ENCODE measurements at regions not wholly inside any gene's neighbourhood (a gene's known extent, or its start where the extent isn't known, plus 50 kb on each side); places are given as distances from the start of the nearest gene placed in this dataset.

DNA sequence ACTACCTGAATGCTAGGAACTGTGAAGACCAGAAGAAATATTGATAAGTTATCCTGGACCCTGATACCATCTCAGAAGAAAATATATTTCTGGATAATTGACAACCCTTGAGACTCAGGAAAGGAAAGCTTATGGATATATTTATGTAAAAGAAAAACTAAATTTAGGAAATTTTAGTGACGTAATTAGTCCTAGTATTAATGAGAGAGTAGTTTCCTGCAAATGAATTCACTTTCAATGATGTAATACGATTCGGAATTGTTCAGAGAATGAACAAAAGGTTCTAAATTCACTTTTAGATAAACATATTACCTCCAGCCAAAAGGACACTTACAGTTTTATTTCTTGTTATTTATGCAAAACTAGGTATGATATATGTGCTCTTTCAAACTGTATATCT, 1120.1 kb upstream of the NCAM2 start:
- DNase-seq: no peak

GRCh38 chr21:19899645-19900044, 1098.6 kb upstream of the NCAM2 start:
- no peak for DNase-seq

- no peak for DNase-seq
These were observed 1098.1 kb upstream of the NCAM2 start for GRCh38 chr21:19900149-19900548.

GRCh38 chr21:19908390-19908789, 1089.8 kb upstream of the NCAM2 start:
- no peak for DNase-seq

DNA sequence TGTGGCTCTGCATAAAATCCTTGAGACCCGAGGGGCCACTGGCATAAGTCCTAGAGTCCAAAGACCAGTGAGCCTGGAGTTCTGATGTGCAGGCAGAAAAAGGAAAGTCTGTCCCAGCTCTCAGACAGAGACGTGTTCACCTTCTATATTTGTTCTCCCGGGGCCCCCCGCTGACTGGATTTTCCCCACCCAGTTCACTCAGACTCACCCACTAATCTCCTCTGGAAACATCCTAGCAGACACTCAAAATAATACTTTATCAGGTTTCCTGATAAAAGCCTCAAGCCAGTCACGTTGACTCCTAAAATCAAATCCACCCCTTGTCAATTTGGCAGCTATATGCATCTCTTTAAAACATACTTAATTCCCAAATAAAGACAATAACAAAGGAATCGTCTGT, 1084.2 kb upstream of the NCAM2 start:
- no peak for DNase-seq

- no peak for DNase-seq
These were observed 1077.0 kb upstream of the NCAM2 start for GRCh38 chr21:19921211-19921610.

GRCh38 chr21:19922122-19922521, 1076.1 kb upstream of the NCAM2 start:
- no peak for DNase-seq

GRCh38 chr21:19935467-19935866, 1062.7 kb upstream of the NCAM2 start:
- no peak for DNase-seq

GRCh38 chr21:19937619-19938018, 1060.6 kb upstream of the NCAM2 start:
- DNase-seq: no peak

DNA sequence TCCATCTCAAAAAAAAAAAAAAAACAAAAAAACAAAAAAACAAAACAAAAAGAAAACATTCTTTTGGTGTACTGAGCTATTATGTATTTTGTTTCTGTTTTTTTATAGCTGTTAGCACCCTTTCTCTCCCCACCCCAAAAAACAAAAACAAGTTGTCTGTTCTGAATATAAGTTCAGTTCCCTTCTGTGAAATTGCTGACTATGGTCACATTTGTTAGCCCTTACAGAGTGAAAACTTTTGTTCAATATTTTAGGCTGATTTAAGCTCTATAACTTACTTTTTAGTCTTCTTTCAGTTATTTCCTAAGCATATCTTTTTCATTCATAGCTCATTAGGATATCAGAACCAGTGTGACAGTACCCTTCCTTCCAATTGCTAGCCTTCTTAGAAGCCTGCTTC, 1056.6 kb upstream of the NCAM2 start:
- DNase-seq: no peak

DNA sequence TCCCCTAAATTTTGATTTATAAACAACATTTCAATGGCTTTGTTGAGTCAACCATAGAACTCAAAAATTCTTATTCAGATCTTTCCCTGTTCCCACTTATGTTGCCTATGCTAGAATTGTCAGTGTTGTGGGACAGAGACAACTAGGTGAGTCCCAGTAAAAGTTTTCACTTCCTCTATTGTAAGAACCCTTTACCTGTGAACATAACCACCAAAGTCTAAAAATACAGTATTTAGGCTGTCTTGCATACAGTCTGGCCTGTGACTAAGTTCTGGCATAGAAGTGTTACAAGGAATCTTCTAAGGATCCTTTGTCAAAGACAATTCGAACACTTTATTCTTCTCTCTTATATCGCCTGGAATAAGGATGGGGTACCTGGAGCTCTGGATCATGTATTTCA, 1047.9 kb upstream of the NCAM2 start:
- no peak for DNase-seq

DNA sequence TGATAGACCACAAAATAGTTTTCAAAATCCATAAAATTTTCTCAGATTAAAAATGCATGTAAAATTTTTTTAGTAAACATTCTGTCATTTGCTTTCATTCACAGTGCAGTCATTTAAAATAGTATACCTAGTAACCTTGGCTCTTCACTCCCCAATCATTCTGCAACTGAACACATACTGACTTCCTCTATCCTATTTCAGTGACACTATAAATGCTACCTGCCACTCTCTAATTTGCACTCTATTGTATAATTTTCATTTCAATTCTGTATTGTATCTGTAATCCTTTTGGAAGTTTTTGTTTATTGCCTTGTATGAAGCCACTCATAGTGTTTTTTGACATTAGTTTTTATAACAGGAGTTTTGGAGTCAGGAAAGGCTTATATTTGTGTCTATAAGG, 1029.1 kb upstream of the NCAM2 start:
- no peak for DNase-seq

DNA sequence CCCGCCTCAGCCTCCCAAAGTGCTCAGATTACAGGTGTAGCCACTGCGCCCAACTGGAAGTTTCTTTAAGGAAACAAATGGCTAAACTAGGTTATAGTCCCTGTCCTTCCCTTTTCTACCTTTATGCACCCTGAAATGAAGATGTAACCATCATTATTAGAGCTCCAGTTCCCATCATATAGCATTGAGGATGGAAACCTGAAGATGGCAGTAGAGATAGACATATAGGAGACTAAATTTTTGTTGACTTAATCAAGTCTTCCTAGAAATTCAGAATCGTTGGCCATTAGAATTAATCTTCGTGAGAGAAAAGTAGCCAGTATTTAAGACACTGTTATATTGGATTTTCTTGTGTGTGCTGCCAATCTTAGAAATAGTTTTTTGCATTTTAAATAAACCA, 1016.3 kb upstream of the NCAM2 start:
- no peak for DNase-seq

DNA sequence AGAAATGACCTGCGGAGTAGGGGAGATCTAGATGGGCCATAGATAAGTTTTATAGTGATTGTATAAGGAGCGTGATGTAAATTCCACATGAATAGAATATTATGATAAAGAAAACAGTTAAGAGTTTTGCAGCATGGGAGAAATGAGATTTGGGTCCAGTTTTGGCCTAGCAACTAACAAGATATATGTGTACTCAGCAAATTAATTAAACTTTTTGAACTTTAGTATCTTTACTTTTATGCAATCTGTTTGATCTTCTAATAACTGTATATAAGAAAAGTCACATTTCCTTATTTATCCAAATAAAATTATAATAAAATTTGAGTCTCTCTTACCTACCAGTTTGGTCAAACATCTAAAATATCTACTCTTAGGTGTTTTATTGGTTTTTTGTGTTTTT, 1011.8 kb upstream of the NCAM2 start:
- no peak for DNase-seq

GRCh38 chr21:19987671-19988070, 1010.5 kb upstream of the NCAM2 start:
- DNase-seq: no peak

- no peak for DNase-seq
These were observed 1005.7 kb upstream of the NCAM2 start for GRCh38 chr21:19992540-19992939.

DNA sequence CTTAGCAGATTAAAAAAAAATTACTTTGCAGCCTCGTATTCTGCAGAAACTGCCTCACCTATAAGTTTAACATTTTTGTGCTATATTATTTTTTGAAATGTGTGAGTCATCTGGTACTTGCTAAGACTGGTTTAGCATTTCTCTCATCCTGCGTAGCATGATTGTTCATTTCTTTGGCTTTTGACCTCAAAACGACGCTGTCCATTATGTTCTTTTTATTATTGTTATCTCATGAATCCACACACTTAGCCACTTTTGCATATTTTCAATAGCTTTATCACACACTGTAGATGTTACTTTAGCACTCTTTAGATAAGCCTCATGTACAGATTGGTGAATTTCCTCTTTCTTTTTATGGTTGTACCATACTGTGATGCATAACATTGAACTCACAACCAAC, 1004.9 kb upstream of the NCAM2 start:
- DNase-seq: no peak

DNA sequence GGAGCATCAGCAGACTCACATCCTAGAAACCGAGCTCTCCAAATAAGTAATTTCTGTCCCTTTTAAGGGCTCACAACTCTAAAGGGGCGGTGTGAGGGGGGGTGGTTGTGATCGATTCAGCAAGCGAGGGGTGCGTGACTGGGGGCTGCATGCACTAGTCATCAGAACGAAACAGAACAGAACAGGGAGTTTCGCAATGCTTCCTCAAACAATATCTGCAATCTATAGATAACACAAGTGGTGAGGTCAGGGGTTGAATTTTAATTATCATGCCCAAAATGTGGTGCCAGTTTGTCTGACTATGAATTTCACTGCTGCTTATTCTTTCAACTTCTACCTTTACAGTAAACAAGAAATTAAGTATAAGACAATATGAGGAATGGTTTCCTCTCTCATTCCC, 1003.0 kb upstream of the NCAM2 start:
- no peak for DNase-seq

GRCh38 chr21:19998453-19998852, 999.8 kb upstream of the NCAM2 start:
- no peak for DNase-seq

DNA sequence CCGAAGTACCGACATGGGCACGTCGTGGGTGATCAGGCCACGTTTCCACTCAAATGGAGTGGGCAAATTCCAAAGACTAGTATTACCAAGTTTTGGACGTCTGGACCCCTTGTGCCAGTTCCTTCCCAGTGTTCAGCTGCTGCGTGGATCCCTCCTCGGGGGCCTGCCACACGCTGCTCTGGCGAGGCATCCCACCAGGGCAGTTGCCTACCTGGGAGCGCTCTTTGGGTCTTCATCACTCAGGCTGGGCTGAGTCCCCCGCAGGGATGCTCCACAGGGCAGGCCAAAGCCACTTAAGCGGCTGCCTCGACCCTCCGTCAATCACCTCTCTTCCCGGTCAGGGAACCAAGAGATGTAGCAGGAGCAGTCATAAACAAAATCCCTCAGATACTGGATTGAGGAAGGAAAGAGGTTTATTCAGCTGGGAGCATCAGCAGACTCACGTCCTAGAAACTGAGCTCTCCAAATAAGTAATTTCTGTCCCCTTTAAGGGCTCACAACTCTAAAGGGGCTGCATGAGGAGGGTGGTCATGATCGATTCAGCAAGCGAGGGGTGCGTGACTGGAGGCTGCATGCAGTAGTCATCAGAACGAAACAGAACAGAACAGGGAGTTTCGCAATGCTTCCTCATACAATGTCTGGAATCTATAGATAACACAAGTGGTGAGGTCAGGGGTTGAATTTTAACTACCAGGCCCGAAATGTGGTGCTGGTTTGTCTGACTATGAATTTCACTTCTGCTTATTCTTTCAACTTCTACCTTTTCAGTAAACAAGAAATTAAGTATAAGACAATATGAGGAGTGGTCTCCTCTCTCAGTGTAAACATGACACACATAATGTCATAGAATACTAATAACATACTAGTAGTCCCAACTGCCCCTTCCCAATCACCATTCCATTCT, 998.6 kb upstream of the NCAM2 start:
- no peak for DNase-seq

- no peak for DNase-seq
These were observed 993.8 kb upstream of the NCAM2 start for GRCh38 chr21:20004367-20004766.

- DNase-seq: no peak
These were observed 987.5 kb upstream of the NCAM2 start for GRCh38 chr21:20010691-20011200.

- DNase-seq: no peak
These were observed 984.4 kb upstream of the NCAM2 start for GRCh38 chr21:20013851-20014250.

- no peak for DNase-seq
These were observed 981.7 kb upstream of the NCAM2 start for GRCh38 chr21:20016435-20017005.

- DNase-seq: no peak
These were observed 978.2 kb upstream of the NCAM2 start for GRCh38 chr21:20020026-20020425.
